GM20000 (cell line): ENCODE measurements at regions not wholly inside any gene's neighbourhood (a gene's known extent, or its start where the extent isn't known, plus 50 kb on each side); places are given as distances from the start of the nearest gene placed in this dataset.
A peak's percentile ranks its signal among the peaks of the same experiment; 100 is the strongest.

Experiments
- DNase-seq: peaks from one replicate; pipeline ENCODE4 v3.0.0; 2012; ENCODE audit warnings: low spot score
- TF ChIP-seq, protein P1 (sequence below): IDR thresholded peaks from 2 replicates; pipeline ENCODE4 v1.5.1; 2012; ENCODE audit warnings: mild to moderate bottlenecking, control low read depth; ENCODE audit errors: extremely low read depth, missing control alignments

GRCh38 chr9:7545371-7546165 is 254.0 kb downstream of the DMAC1 start:
- TF ChIP-seq, protein P1, sequence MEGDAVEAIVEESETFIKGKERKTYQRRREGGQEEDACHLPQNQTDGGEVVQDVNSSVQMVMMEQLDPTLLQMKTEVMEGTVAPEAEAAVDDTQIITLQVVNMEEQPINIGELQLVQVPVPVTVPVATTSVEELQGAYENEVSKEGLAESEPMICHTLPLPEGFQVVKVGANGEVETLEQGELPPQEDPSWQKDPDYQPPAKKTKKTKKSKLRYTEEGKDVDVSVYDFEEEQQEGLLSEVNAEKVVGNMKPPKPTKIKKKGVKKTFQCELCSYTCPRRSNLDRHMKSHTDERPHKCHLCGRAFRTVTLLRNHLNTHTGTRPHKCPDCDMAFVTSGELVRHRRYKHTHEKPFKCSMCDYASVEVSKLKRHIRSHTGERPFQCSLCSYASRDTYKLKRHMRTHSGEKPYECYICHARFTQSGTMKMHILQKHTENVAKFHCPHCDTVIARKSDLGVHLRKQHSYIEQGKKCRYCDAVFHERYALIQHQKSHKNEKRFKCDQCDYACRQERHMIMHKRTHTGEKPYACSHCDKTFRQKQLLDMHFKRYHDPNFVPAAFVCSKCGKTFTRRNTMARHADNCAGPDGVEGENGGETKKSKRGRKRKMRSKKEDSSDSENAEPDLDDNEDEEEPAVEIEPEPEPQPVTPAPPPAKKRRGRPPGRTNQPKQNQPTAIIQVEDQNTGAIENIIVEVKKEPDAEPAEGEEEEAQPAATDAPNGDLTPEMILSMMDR, result no peak
- DNase-seq, result no peak

DNA sequence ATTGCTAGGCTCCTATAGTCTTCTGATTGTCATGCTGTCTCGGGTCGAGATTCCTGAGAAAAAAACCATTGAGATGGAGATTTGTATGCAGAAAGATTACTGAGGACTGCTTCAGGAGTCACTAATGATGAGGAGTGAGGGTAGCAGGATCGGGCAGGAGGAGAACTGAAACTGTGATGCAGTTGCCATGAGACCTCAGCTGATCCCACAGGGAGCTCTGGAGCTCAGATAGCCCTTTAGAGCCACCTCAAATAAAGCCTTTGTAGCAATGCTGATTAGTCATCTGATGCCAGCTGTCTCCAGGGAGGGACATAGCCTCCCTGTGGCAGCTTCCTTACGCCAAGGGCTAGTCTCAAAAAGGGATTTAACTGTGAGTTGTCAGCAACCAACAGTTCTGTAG is 256.9 kb downstream of the DMAC1 start:
- no peak for DNase-seq
- TF ChIP-seq, protein P1, result no peak

GRCh38 chr9:7542126-7542525 is 257.5 kb downstream of the DMAC1 start:
- no peak for DNase-seq
- TF ChIP-seq, protein P1, result no peak

DNA sequence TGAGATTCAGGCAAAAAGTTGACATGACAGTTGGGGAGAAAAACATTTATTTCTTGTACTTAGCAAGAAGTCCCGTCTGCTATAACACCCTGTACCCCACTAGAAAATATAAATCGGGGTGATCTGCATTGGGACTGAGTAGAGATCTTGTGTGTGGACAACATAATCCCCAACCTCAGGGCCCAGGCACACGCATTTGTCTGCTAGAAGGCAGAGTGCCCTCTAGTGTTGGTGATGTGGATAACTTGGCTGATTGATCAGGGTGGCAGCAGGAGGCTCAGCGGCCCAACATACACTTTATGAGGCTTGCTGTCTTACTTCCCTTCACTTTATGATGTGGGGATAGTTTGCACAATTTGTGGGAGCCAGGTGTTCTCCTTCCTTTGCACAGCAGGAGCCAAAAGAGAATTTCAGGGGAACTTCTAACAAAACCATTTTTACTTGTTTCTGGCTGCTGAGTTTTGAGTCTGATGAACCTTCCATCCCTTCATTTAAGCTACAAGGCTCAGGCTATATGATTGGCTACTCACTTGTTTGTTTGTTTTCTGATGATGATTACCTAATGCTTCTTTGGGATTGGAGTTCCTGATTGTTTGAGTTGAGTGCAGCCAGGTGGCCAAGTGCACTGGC is 263.2 kb downstream of the DMAC1 start:
- TF ChIP-seq, protein P1, result peak; percentile 60
- DNase-seq, result peak; percentile 58

- no peak for DNase-seq
- TF ChIP-seq, protein P1, result no peak
These were observed 265.2 kb downstream of the DMAC1 start for GRCh38 chr9:7534211-7534935.

DNA sequence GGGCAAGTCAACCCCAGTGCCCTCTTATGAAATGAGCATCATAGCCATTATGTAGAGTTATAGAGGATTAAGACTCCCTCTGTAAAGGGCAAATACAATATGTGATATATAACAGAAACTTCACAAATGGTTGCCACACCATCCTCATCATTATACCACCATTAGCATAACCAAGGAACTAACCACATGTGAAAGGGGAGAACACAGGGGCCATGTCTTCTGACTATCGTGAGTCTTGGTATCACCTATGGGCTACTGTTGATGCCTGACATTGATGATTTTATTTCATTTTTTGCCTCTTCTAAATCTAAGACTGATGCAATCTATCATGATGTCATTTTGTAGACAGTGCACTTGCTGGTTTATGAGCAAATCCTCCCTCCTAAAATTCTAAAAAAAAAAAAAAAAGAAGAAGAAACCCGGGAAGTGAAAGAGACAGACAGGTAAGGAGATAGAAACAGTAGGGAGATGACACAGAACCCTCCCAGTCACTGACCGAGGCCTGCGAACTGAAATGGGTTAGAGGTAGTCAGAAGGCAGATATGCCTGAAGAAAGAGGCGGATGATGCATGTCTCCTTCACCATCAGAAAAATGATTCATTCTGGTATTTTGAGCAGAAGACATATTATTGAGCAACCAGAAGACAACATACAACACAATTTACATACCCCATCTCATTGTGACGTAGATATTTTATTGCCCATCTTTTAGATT is 266.0 kb downstream of the DMAC1 start:
- DNase-seq, result no peak
- TF ChIP-seq, protein P1, result no peak
